PC-9 (cell line): ENCODE measurements at regions not wholly inside any gene's neighbourhood (a gene's known extent, or its start where the extent isn't known, plus 50 kb on each side); places are given as distances from the start of the nearest gene placed in this dataset.

ENCODE experiments used
- CTCF ChIP-seq: fragments of 200-600 bp; sonication (generic); conservative IDR thresholded peaks from 2 replicates; pipeline ENCODE4 v1.6.1; 2017; ENCODE audit warnings: mixed run types, antibody characterized with exemption, mild to moderate bottlenecking, moderate library complexity
- EZH2 ChIP-seq: fragments of 200-600 bp; sonication (generic); IDR thresholded peaks from 2 replicates; pipeline ENCODE4 v1.8.0; 2017; ENCODE audit warnings: antibody characterized with exemption, low read depth

DNA sequence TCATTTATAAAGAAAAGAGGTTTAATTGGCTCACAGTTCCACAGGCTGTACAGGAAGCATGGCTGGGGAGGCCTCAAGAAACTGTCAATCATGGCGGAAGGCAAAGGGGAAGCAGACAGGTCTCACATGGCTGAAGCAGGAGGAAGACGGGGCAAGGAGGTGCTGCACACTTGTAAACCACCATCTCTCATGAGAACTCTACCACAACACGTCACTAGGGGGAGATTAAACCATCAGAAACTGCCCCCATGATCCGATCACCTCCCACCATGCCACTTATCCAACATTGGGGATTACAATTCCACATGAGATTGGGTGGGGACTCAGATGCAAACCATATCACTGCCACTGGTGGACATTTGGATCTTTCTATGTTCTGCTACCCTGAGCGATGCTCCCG is 351.4 kb downstream of the NPHP4 start:
- no peak for TF ChIP-seq CTCF
- no peak for TF ChIP-seq EZH2
